Omental fat pad (tissue), 3 donors: ENCODE measurements at regions not wholly inside any gene's neighbourhood (a gene's known extent, or its start where the extent isn't known, plus 50 kb on each side); places are given as distances from the start of the nearest gene placed in this dataset.

Source experiments
- ATAC-seq: fragments of 150-250 bp; one replicate; pipeline ENCODE4 v1.9.1; 2016; ENCODE audit warnings: mild to moderate bottlenecking, moderate library complexity; ENCODE audit not compliant: low FRiP score
- DNase-seq: peaks from one replicate; pipeline ENCODE4 v3.0.0-alpha.2; 2019; ENCODE audit warnings: low spot score
- CTCF ChIP-seq, 3 donors: fragments of 450-650 bp; IDR thresholded peaks; one replicate each; pipeline ENCODE4 v1.5.1; 2016 to 2017; ENCODE audit warnings: antibody characterized with exemption in 3 of 3, mild to moderate bottlenecking in 3 of 3, moderate library complexity in 2 of 3

- DNase-seq = no peak
- no peak for ATAC-seq
- no peak for TF ChIP-seq CTCF (IDR thresholded peaks at IDR 0.05)
These were observed 65.6 kb upstream of the CFAP161 start for GRCh38 chr15:81068516-81068915.

- ATAC-seq (no peak), DNase-seq (no peak)
- TF ChIP-seq CTCF (IDR thresholded peaks at IDR 0.05) = no peak
These were observed 64.7 kb upstream of the CFAP161 start for GRCh38 chr15:81069356-81069755.

GRCh38 chr15:81069909-81070308 is 64.2 kb upstream of the CFAP161 start:
- DNase-seq (no peak), ATAC-seq (peak; percentile 32)
- no peak for TF ChIP-seq CTCF (IDR thresholded peaks at IDR 0.05)

DNA sequence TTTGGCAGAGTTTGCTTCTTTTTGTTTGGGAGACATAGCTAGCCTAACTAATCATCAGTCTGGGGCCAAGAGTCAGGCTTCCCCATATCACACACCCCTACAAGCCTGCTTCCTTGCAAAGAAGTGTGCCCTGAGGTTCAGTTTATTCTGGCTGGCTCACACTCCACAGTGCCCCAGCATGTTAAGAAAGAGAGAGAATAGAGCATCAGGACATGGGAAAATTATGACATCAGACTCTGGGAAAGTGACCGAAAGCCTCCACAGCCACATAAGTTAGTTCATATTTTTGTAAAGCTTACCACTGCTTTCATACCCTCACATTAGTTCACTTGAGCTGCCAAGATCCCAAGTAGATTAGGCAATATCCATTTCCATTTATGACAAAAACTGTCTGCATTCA is 63.0 kb upstream of the CFAP161 start:
- no peak for TF ChIP-seq CTCF (IDR thresholded peaks at IDR 0.05)
- ATAC-seq = no peak
- no peak for DNase-seq

DNA sequence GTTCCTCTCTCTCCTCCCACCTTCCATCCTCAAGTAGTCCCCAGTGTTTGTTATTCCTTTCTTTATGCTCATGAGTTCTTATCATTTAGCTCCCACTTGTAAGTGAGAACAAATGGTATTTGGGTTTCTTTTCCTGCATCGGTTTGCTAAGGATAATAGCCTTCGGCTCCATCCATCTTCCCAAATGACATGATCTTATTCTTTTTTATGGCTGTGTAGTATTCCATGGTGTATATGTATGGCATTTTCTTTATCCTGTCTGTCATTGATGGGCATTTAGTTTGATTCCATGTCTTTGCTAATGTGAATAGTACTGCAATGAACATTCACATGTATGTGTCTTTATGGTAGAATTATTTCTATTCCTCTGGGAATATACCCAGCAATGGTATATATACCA is 62.4 kb upstream of the CFAP161 start:
- ATAC-seq (no peak), DNase-seq (no peak)
- no peak for TF ChIP-seq CTCF (IDR thresholded peaks at IDR 0.05)

DNA sequence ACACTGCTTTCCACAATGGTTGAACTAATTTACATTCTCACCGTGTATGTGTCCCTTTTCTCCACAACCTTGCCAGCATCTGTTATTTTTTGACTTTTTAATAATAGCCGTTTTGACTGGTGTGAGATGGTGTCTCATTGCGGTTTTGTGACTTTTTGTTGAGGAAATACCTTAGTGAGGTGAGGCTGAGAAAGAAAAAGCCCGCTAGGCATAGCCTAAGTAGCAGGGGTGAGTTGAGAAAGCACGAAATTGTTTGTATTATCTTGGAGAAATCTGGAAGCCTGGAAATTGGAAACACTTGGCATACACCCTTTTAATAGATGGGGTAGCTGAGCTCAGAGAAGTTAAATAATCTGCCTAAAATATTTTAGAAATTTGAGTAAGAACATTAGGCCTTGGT is 61.5 kb upstream of the CFAP161 start:
- ATAC-seq = no peak
- no peak for DNase-seq
- no peak for TF ChIP-seq CTCF (IDR thresholded peaks at IDR 0.05)

DNA sequence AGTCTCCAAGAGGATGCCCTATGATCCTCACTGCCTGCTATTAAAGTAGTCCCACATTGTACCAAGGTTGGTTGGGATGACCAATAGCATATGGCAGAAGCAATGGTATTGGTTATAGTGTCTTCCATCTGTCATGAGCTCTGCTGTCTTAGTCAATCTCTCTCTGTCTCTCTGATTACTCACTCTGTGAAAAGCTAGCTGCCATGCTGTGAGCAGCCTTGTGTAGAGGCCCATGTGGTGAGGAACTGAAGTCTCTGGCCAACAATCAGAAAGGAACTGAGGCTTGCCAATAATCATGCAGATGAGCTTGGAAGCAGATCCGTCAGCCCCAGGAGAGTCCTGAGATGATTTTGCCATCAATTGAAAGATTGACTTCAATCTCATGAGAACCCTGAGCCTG is 60.3 kb upstream of the CFAP161 start:
- ATAC-seq (no peak), DNase-seq (no peak)
- TF ChIP-seq CTCF (IDR thresholded peaks at IDR 0.05) = no peak
